ENCODE measurements at regions not wholly inside any gene's neighbourhood (a gene's known extent, or its start where the extent isn't known, plus 50 kb on each side); places are given as distances from the start of the nearest gene placed in this dataset.

- no peak for TF ChIP-seq REST (IDR thresholded peaks at IDR 0.05; ENCODE audit: insufficient read depth in 1 of 2, low read depth in 2 of 2, low read length in 1 of 2)
- TF ChIP-seq CTCF (IDR thresholded peaks at IDR 0.05), result no peak
- no peak for TF ChIP-seq POLR2AphosphoS5 (IDR thresholded peaks at IDR 0.05; ENCODE audit: low read depth, low read length)
- no peak for TF ChIP-seq TCF7L2 (IDR thresholded peaks at IDR 0.05; ENCODE audit: low read depth, low read length)
Observed at GRCh38 chr20:60340232-60340631, 382.0 kb downstream of the CDH26 start.

All from Panc1 (cell line).